HG02884 (cell line): ENCODE measurements at regions not wholly inside any gene's neighbourhood (a gene's known extent, or its start where the extent isn't known, plus 50 kb on each side); places are given as distances from the start of the nearest gene placed in this dataset.
"Not testable (repeated sequence)": the region's sequence is repeated elsewhere in the genome, so short reads cannot be mapped to it uniquely, and the experiment has no call there.

ENCODE experiments used
- ATAC-seq: cut with Tn5 transposase; IDR thresholded peaks from one replicate; pipeline ENCODE4 v1.9.1; 2021; ENCODE audit warnings: mild to moderate bottlenecking, moderate library complexity; ENCODE audit not compliant: unreplicated experiment

- ATAC-seq, result no peak
Observed at GRCh38 chr21:36207577-36208320, 51.1 kb downstream of the DOP1B start.

DNA sequence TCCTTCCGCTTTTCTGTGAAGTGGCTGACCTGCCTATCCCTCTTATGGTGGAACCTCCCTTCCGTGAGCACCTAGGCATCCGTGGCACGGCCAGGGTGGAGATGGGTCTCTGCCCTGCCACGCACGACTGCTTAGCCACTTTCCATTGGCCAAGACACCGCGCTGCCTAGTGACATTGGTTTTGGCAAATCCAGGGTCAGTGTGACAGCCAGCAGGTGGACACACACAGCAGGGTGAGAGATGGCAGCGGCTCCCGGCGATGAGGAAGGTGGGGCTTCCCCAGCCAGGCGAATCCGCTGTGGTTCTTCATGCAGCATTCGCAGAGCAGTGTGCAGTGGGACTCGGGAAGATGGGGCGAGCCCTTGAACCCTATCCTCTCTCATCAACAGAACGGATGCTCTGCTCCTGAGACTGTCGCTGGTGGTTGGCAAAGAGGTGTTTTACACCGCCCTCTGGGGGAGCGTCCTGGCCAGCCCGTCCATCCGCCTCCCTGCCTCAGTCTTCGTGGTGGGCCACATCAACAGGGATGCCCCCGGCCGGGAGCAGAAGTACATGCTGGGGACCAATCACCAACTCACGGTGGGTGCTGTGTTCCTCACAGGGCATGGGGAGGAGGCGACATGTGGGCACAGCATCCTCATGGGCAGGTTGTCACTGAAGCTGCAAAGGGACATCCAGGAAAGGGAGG is 51.8 kb downstream of the DOP1B start:
- no peak for ATAC-seq

GRCh38 chr21:36209626-36210171 is 53.1 kb downstream of the DOP1B start:
- ATAC-seq, result no peak

- no peak for ATAC-seq
Observed at GRCh38 chr21:36210779-36211659, 54.4 kb downstream of the DOP1B start.

DNA sequence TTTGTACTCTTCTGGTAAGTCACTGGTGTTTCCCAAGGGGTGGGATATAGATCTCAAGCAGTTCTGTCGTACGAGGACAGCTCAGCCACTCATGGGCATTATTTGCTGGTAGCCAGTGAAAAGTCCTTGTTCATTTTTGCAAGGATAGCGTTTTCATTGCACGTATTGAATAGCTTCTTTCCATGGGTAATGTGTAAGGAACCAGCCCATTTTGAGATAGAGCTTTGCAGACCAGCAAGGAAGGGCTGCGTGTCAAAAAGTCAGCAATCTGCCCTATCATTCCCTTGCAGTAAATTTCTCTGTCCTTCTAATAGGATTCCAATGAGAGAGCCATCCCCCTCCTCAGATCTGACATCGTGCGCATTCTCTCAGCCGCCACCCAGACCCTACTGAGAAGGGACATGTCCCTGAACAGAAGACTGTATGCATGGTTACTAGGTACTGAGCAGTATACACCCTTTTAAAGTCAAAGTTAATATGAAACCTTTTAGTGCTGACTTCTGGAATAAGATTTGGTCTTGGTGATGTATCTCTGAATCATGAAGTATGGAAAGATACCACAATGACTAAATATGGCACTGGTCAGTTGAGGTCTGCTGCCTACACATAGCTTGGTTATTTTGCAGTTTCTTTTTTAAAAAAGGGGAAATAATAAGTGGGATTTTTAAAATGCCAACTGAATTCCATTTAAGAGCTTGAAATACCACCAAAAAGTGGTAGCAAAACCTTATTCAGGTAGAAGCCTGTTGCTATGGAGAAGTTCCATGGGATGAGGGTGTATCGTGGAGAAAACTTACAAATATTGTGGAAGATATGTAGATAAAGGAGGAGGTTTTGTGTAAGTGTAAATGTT is 55.3 kb downstream of the DOP1B start:
- ATAC-seq, result no peak

GRCh38 chr21:36212513-36212780 is 55.8 kb downstream of the DOP1B start:
- no peak for ATAC-seq

DNA sequence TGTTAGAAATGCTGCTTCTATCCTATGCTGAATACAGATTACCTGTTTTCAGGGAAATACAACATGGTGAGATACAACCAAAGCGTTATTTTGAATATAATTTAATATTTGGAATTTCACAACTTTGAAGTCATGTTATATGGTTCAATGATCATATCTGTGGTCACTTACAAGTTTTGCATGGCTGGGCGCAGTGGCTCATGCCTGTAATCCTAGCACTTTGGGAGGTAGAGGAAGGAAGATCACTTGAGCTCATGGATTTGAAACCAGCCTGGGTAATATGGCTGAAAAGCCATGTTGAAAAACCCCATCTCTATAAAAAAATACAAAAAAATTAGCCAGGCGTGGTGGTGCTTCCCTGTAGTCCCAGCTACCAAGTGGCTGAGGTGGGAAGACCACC is 57.9 kb downstream of the DOP1B start:
- no peak for ATAC-seq

DNA sequence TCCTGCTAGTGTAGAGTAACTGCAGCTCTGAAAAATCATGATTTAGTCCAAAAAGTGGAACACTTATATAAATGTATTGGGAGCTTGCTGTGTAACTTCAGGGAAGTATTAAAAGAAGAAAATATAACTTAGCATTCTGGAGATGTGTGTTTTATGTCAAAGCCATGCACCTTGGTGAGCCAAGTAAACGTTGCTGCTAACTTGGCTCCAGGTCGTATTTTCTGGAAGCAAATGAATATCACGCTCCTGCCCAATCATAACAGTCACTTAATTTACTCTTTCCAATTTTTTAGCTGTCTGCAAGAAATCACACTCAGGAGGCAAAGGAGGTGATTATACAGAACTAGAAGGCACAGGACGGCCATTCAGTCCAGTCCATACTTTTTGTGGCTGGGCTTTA is 61.1 kb downstream of the DOP1B start:
- ATAC-seq, result no peak

GRCh38 chr21:36218691-36219090 is 62.1 kb downstream of the DOP1B start:
- no peak for ATAC-seq

DNA sequence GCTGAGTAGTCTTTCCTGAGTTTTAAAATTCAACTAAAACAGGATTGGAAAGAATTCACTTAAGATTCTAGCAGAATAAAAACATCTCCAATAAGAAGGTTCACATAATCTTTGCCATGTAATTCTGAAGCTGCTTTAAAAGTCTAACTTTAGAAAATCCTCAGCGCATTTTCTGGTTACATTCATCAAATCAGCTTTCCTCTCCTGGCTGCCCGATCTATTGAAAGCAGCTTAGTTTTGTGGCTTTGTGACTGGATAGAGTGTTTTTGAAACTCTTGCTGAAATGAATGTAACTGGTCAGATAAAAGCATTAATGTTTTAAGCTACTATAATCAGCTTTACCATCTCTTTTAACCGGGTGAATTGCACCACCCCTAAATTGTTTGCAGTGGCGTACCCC is 66.8 kb downstream of the DOP1B start:
- no peak for ATAC-seq

GRCh38 chr21:36229181-36229580 is 72.6 kb downstream of the DOP1B start:
- ATAC-seq, result no peak

GRCh38 chr21:36231444-36231843 is 74.8 kb downstream of the DOP1B start:
- not testable (repeated sequence) for ATAC-seq

DNA sequence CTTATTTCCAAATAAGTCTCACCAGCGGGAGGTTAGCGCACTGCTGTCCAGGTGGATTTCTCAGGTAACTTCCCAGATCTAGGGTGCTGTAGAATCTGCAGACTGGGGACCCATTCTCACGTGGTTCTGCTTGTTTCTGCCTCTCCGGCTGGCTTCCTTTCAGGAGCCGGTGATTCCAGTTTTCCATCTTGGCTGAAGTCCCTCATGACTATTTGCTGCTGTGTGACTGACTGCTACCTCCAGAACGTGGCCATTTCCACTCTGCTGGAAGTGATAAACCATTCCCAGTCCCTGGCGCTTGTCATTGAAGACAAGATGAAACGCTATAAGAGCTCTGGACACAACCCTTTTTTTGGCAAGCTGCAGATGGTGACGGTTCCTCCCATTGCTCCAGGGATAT is 76.0 kb downstream of the DOP1B start:
- ATAC-seq, result no peak

DNA sequence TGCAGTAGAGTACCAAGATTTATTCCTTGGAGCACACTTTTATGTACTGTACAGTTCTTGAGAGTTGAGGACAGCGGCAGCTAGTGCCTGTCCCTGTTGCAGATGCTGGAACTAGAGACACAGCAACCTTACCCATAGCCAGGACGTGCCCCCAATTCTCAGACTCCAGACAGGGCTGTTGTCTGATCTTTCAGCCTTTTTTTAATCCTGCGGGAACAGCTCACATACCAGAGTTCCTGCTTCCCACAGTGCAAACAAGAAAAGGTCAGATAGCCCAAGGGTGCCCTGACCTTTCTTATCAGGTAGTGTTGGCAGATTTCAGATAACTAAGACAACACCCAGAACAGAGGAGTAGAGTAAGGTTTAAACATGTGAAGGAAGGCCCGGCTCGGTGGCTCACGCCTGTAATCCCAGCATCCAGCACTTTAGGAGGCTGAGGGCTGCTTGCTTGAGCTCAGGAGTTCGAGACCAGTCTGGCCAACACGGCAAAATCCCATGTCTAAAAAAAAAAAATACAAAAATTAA is 78.5 kb downstream of the DOP1B start:
- no peak for ATAC-seq

GRCh38 chr21:36236052-36236730 is 79.6 kb downstream of the DOP1B start:
- no peak for ATAC-seq

DNA sequence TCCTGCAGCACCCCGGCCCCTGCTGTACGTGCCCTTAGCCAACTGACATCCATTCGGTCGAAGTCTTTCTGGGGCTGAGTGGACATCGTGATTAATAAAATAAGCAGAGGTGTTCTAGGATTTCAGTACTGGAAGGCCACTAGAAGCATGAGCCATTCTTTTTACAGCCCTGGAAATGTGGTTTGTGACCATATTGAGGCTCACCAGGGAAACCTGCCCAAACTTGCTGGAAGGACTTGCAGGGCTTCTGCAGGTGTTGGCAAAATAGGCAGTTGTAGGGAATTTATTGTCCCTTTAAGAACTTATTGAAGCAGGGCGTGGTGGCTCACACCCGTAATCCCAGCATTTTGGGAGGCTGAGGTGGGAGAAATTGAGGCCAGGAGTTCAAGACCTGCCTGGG is 80.8 kb downstream of the DOP1B start:
- no peak for ATAC-seq

- ATAC-seq, result no peak
Observed at GRCh38 chr21:36239585-36239984, 80.4 kb upstream of the MORC3 start.

DNA sequence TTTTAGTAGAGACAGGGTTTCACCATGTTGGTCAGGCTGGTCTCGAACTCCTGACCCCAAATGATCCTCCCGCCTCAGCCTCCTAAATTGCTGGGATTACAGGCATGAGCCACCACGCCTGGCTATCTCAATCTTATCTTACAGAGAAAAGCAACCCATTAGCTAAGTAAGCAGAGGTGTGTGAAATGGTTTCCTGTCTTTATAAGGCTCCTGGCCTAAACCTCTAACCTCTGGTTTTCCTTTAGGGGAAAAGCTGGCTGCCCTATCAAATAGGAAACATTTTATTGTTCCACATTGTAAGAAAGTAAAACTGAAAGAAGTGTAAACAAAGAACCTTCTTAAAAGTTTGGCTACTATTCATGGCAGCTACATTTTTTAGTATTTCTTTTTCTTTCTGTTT is 78.3 kb upstream of the MORC3 start:
- ATAC-seq, result no peak

DNA sequence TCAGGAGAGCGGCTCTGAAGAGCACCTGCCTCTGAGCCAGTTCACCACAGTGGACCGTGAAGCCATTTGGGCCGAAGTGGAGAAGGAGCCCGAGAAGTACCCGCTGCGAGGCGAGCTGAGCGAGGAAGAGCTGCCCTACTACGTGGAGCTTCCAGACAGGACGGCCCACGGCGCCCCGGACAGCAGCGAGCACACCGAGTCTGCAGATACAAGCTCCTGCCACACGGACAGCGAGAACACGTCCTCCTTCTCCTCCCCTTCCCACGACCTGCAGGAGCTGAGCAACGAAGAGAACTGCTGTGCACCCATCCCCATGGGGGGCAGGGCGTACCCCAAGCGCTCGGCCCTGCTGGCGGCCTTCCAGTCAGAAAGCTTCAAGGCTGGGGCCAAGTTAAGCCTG is 74.9 kb upstream of the MORC3 start:
- no peak for ATAC-seq

DNA sequence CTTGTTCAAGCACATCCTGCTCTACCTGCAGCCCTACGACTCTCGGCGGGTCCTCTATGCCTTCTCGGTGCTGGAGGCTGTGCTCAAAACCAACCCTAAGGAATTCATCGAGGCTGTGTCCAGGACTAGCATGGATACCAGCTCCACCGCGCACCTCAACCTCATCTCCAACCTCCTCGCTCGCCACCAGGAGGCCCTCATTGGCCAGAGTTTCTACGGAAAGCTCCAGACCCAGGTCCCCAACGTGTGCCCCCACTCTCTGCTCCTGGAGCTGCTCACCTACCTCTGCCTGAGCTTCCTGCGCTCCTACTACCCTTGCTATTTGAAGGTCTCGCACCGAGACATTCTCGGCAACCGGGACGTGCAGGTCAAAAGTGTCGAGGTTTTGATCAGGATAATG is 74.3 kb upstream of the MORC3 start:
- ATAC-seq, result no peak
